Stimulated activated CD8-positive, alpha-beta memory T cell treated with anti-CD3 and anti-CD28 coated beads, Interleukin-7, amount 100 ng/mL, for 4 hours (primary cell): ENCODE measurements at regions not wholly inside any gene's neighbourhood (a gene's known extent, or its start where the extent isn't known, plus 50 kb on each side); places are given as distances from the start of the nearest gene placed in this dataset.

Source experiments
- DNase-seq, 2 donors: peaks; one replicate each; pipeline ENCODE4 v3.0.0-alpha.2; 2020; ENCODE audit warnings: low read depth in 2 of 2

GRCh38 chr2:236317938-236318396 lies 53.8 kb upstream of the ASB18 start:
- no peak for DNase-seq

- no peak for DNase-seq
These were observed 54.2 kb upstream of the ASB18 start for GRCh38 chr2:236318401-236318800.

- DNase-seq, result no peak
These were observed 54.8 kb upstream of the ASB18 start for GRCh38 chr2:236319036-236319435.

GRCh38 chr2:236321415-236321814 lies 57.2 kb upstream of the ASB18 start:
- no peak for DNase-seq

GRCh38 chr2:236333417-236334121 lies 69.4 kb upstream of the ASB18 start:
- no peak for DNase-seq

- no peak for DNase-seq
These were observed 70.1 kb upstream of the ASB18 start for GRCh38 chr2:236334122-236334876.

- DNase-seq, result no peak
These were observed 71.7 kb upstream of the ASB18 start for GRCh38 chr2:236335696-236336574.

- DNase-seq, result no peak
These were observed 72.6 kb upstream of the ASB18 start for GRCh38 chr2:236336575-236337464.

- no peak for DNase-seq
These were observed 73.5 kb upstream of the ASB18 start for GRCh38 chr2:236337465-236338325.

GRCh38 chr2:236338495-236339184 lies 74.4 kb upstream of the ASB18 start:
- DNase-seq, result no peak

GRCh38 chr2:236340251-236340650 lies 76.0 kb upstream of the ASB18 start:
- DNase-seq, result no peak

- DNase-seq, result no peak
These were observed 76.9 kb upstream of the ASB18 start for GRCh38 chr2:236341067-236341466.

- DNase-seq, result no peak
These were observed 77.5 kb upstream of the ASB18 start for GRCh38 chr2:236341721-236342120.

GRCh38 chr2:236342507-236342906 lies 78.3 kb upstream of the ASB18 start:
- no peak for DNase-seq

- DNase-seq, result no peak
These were observed 78.7 kb upstream of the ASB18 start for GRCh38 chr2:236342951-236343350.

- peak in 1 of 2 donors; percentile 29 for DNase-seq
These were observed 79.4 kb upstream of the ASB18 start for GRCh38 chr2:236343400-236344161.

GRCh38 chr2:236344446-236344845 lies 80.2 kb upstream of the ASB18 start:
- DNase-seq, result no peak

GRCh38 chr2:236345081-236345714 lies 81.0 kb upstream of the ASB18 start:
- DNase-seq, result no peak
